ENCODE measurements at regions not wholly inside any gene's neighbourhood (a gene's known extent, or its start where the extent isn't known, plus 50 kb on each side); places are given as distances from the start of the nearest gene placed in this dataset.

GRCh38 chr16:66113223-66113622 is 253.3 kb upstream of the CDH5 start:
- Mint-ChIP-seq H3K4me1 (no peaks in the 10 kb centered on the region), H3K27me3 (peaks cover 5 to 28% of the 10 kb centered on the region in 2 donors), H3K27ac (no peak overlapping the region), H3K36me3 (no peaks in the 10 kb centered on the region), H3K4me3 (no peak overlapping the region), H3K9me3 (peaks cover 0 to 3% (median 0%) of the 10 kb centered on the region in 3 donors)
- WGBS (ENCODE audit: insufficient coverage) = 100% methylated on average over 2 of the region's 2 CpGs
- DNase-seq (no peak), ATAC-seq (replicated peaks in 1 of 4) (no peak)
- H3K27ac ChIP-seq (ENCODE audit: low read length) = no peak overlapping the region
- peaks cover 0 to 7% of the 10 kb centered on the region in 2 experiments for H3K27me3 ChIP-seq (replicated peaks in 1 of 2; ENCODE audit: control insufficient read depth in 2 of 2, extremely low read depth in 1 of 2, insufficient read depth in 2 of 2, low read length in 1 of 2)
- no peaks in the 10 kb centered on the region for H3K36me3 ChIP-seq (ENCODE audit: control insufficient read depth in 2 of 2, extremely low read depth in 1 of 2, insufficient read depth in 1 of 2, low read length in 1 of 2)
- ChIA-PET POLR2A (no interaction called here), CTCF (no interaction called here)
- H3K4me1 ChIP-seq (ENCODE audit: control insufficient read depth in 1 of 2, extremely low read depth in 1 of 2, insufficient read depth in 2 of 2, low read length in 2 of 2) = no peaks in the 10 kb centered on the region
- H3K9me3 ChIP-seq = no peaks in the 10 kb centered on the region
- H3K4me3 ChIP-seq (ENCODE audit: control insufficient read depth in 1 of 2, extremely low read depth in 1 of 2, low read length in 1 of 2) = no peak overlapping the region

GRCh38 chr16:66109677-66110076 is 256.8 kb upstream of the CDH5 start:
- no CpG with 5 or more reads among the region's 1 CpG for WGBS (ENCODE audit: insufficient coverage)
- peaks cover 0 to 3% (median 0%) of the 10 kb centered on the region in 3 donors for H3K9me3 Mint-ChIP-seq
- H3K27ac Mint-ChIP-seq = no peak overlapping the region
- Histone ChIP-seq H3K36me3 (ENCODE audit: control insufficient read depth in 2 of 2, extremely low read depth in 1 of 2, insufficient read depth in 1 of 2, low read length in 1 of 2) (no peaks in the 10 kb centered on the region), H3K27me3 (replicated peaks in 1 of 2; ENCODE audit: control insufficient read depth in 2 of 2, extremely low read depth in 1 of 2, insufficient read depth in 2 of 2, low read length in 1 of 2) (peaks cover 0 to 7% of the 10 kb centered on the region in 2 experiments), H3K27ac (ENCODE audit: low read length) (no peak overlapping the region), H3K9me3 (no peaks in the 10 kb centered on the region), H3K4me3 (ENCODE audit: control insufficient read depth in 1 of 2, extremely low read depth in 1 of 2, low read length in 1 of 2) (no peak overlapping the region), H3K4me1 (ENCODE audit: control insufficient read depth in 1 of 2, extremely low read depth in 1 of 2, insufficient read depth in 2 of 2, low read length in 2 of 2) (no peaks in the 10 kb centered on the region)
- POLR2A ChIA-PET = no interaction called here
- no peaks in the 10 kb centered on the region for H3K4me1 Mint-ChIP-seq
- no peaks in the 10 kb centered on the region for H3K36me3 Mint-ChIP-seq
- H3K4me3 Mint-ChIP-seq = no peak overlapping the region
- ATAC-seq (replicated peaks in 1 of 4) = no peak
- DNase-seq = no peak
- H3K27me3 Mint-ChIP-seq = peaks cover 10 to 21% of the 10 kb centered on the region in 2 donors
- CTCF ChIA-PET = no interaction called here

- no peak overlapping the region for H3K27ac ChIP-seq (ENCODE audit: low read length)
- no peak overlapping the region for H3K4me3 Mint-ChIP-seq
- DNase-seq (no peak), ATAC-seq (replicated peaks in 1 of 4) (no peak)
- H3K4me3 ChIP-seq (ENCODE audit: control insufficient read depth in 1 of 2, extremely low read depth in 1 of 2, low read length in 1 of 2) = no peak overlapping the region
- H3K36me3 ChIP-seq (ENCODE audit: control insufficient read depth in 2 of 2, extremely low read depth in 1 of 2, insufficient read depth in 1 of 2, low read length in 1 of 2) = no peaks in the 10 kb centered on the region
- no peaks in the 10 kb centered on the region for H3K9me3 ChIP-seq
- H3K27ac Mint-ChIP-seq = no peak overlapping the region
- no peaks in the 10 kb centered on the region for H3K4me1 ChIP-seq (ENCODE audit: control insufficient read depth in 1 of 2, extremely low read depth in 1 of 2, insufficient read depth in 2 of 2, low read length in 2 of 2)
- peaks cover 0 to 7% of the 10 kb centered on the region in 2 experiments for H3K27me3 ChIP-seq (replicated peaks in 1 of 2; ENCODE audit: control insufficient read depth in 2 of 2, extremely low read depth in 1 of 2, insufficient read depth in 2 of 2, low read length in 1 of 2)
- WGBS (ENCODE audit: insufficient coverage) = 75% methylated on average over 1 of the region's 1 CpG
- CTCF ChIA-PET = no interaction called here
- H3K9me3 Mint-ChIP-seq = peaks cover 0 to 3% (median 0%) of the 10 kb centered on the region in 3 donors
- peaks cover 9 to 18% of the 10 kb centered on the region in 2 donors for H3K27me3 Mint-ChIP-seq
- H3K36me3 Mint-ChIP-seq = no peaks in the 10 kb centered on the region
- POLR2A ChIA-PET = no interaction called here
- no peaks in the 10 kb centered on the region for H3K4me1 Mint-ChIP-seq
Measured at GRCh38 chr16:66107661-66108060, 258.8 kb upstream of the CDH5 start.

- no peaks in the 10 kb centered on the region for H3K36me3 ChIP-seq (ENCODE audit: control insufficient read depth in 2 of 2, extremely low read depth in 1 of 2, insufficient read depth in 1 of 2, low read length in 1 of 2)
- H3K4me1 Mint-ChIP-seq = no peaks in the 10 kb centered on the region
- ATAC-seq (replicated peaks in 1 of 4) (no peak), DNase-seq (no peak)
- H3K9me3 Mint-ChIP-seq = no peaks in the 10 kb centered on the region
- 76% methylated on average over 4 of the region's 4 CpGs for WGBS (ENCODE audit: insufficient coverage)
- no peak overlapping the region for H3K4me3 Mint-ChIP-seq
- no peak overlapping the region for H3K27ac ChIP-seq (ENCODE audit: low read length)
- CTCF ChIA-PET = no interaction called here
- H3K27me3 ChIP-seq (replicated peaks in 1 of 2; ENCODE audit: control insufficient read depth in 2 of 2, extremely low read depth in 1 of 2, insufficient read depth in 2 of 2, low read length in 1 of 2) = no peaks in the 10 kb centered on the region
- no peak overlapping the region for H3K27ac Mint-ChIP-seq
- peaks cover 11 to 17% of the 10 kb centered on the region in 2 donors for H3K27me3 Mint-ChIP-seq
- POLR2A ChIA-PET = no interaction called here
- H3K36me3 Mint-ChIP-seq = no peaks in the 10 kb centered on the region
- no peak overlapping the region for H3K4me3 ChIP-seq (ENCODE audit: control insufficient read depth in 1 of 2, extremely low read depth in 1 of 2, low read length in 1 of 2)
- no peaks in the 10 kb centered on the region for H3K9me3 ChIP-seq
- no peaks in the 10 kb centered on the region for H3K4me1 ChIP-seq (ENCODE audit: control insufficient read depth in 1 of 2, extremely low read depth in 1 of 2, insufficient read depth in 2 of 2, low read length in 2 of 2)
Measured at GRCh38 chr16:66103211-66103610, 263.3 kb upstream of the CDH5 start.

- CTCF ChIA-PET = no interaction called here
- no peak for ATAC-seq (replicated peaks in 1 of 4)
Measured at GRCh38 chr16:66099306-66099705, 267.2 kb upstream of the CDH5 start.

GRCh38 chr16:66097751-66098150 is 268.7 kb upstream of the CDH5 start:
- POLR2A ChIA-PET = no interaction called here

More at GRCh38 chr16:66099306-66099705, 267.2 kb upstream of the CDH5 start:
- Histone ChIP-seq H3K4me3 (ENCODE audit: control insufficient read depth in 1 of 2, extremely low read depth in 1 of 2, low read length in 1 of 2) (no peak overlapping the region), H3K27ac (ENCODE audit: low read length) (no peak overlapping the region), H3K4me1 (ENCODE audit: control insufficient read depth in 1 of 2, extremely low read depth in 1 of 2, insufficient read depth in 2 of 2, low read length in 2 of 2) (no peaks in the 10 kb centered on the region), H3K27me3 (replicated peaks in 1 of 2; ENCODE audit: control insufficient read depth in 2 of 2, extremely low read depth in 1 of 2, insufficient read depth in 2 of 2, low read length in 1 of 2) (peaks cover 0 to 3% of the 10 kb centered on the region in 2 experiments), H3K9me3 (no peaks in the 10 kb centered on the region), H3K36me3 (ENCODE audit: control insufficient read depth in 2 of 2, extremely low read depth in 1 of 2, insufficient read depth in 1 of 2, low read length in 1 of 2) (no peaks in the 10 kb centered on the region)
- no peaks in the 10 kb centered on the region for H3K9me3 Mint-ChIP-seq
- POLR2A ChIA-PET = interaction anchor here in 1 of 2 donors (0.6 kb wide), 1 partner anchor 151 kb away, joined by 3 read pairs; no protein-coding TSS in a partner anchor
- no peak overlapping the region for H3K4me3 Mint-ChIP-seq
- H3K27me3 Mint-ChIP-seq = peaks cover 10 to 26% of the 10 kb centered on the region in 2 donors
- H3K4me1 Mint-ChIP-seq = no peaks in the 10 kb centered on the region
- DNase-seq = no peak
- 70% methylated on average over 3 of the region's 4 CpGs for WGBS (ENCODE audit: insufficient coverage)
- no peaks in the 10 kb centered on the region for H3K36me3 Mint-ChIP-seq
- H3K27ac Mint-ChIP-seq = no peak overlapping the region

GRCh38 chr16:66095676-66096075 is 270.8 kb upstream of the CDH5 start:
- Mint-ChIP-seq H3K4me1 (no peaks in the 10 kb centered on the region), H3K4me3 (no peak overlapping the region), H3K27me3 (peaks cover 11 to 26% of the 10 kb centered on the region in 2 donors), H3K36me3 (no peaks in the 10 kb centered on the region), H3K27ac (no peak overlapping the region), H3K9me3 (no peaks in the 10 kb centered on the region)
- H3K27ac ChIP-seq (ENCODE audit: low read length) = no peak overlapping the region
- no peaks in the 10 kb centered on the region for H3K9me3 ChIP-seq
- H3K4me3 ChIP-seq (ENCODE audit: control insufficient read depth in 1 of 2, extremely low read depth in 1 of 2, low read length in 1 of 2) = no peak overlapping the region
- DNase-seq (no peak), ATAC-seq (replicated peaks in 1 of 4) (no peak)
- ChIA-PET CTCF (no interaction called here), POLR2A (no interaction called here)
- peaks cover 0 to 3% of the 10 kb centered on the region in 2 experiments for H3K27me3 ChIP-seq (replicated peaks in 1 of 2; ENCODE audit: control insufficient read depth in 2 of 2, extremely low read depth in 1 of 2, insufficient read depth in 2 of 2, low read length in 1 of 2)
- no peaks in the 10 kb centered on the region for H3K36me3 ChIP-seq (ENCODE audit: control insufficient read depth in 2 of 2, extremely low read depth in 1 of 2, insufficient read depth in 1 of 2, low read length in 1 of 2)
- H3K4me1 ChIP-seq (ENCODE audit: control insufficient read depth in 1 of 2, extremely low read depth in 1 of 2, insufficient read depth in 2 of 2, low read length in 2 of 2) = no peaks in the 10 kb centered on the region

More at GRCh38 chr16:66097751-66098150, 268.7 kb upstream of the CDH5 start:
- Histone ChIP-seq H3K27ac (ENCODE audit: low read length) (no peak overlapping the region), H3K4me1 (ENCODE audit: control insufficient read depth in 1 of 2, extremely low read depth in 1 of 2, insufficient read depth in 2 of 2, low read length in 2 of 2) (no peaks in the 10 kb centered on the region), H3K36me3 (ENCODE audit: control insufficient read depth in 2 of 2, extremely low read depth in 1 of 2, insufficient read depth in 1 of 2, low read length in 1 of 2) (no peaks in the 10 kb centered on the region), H3K9me3 (no peaks in the 10 kb centered on the region), H3K27me3 (replicated peaks in 1 of 2; ENCODE audit: control insufficient read depth in 2 of 2, extremely low read depth in 1 of 2, insufficient read depth in 2 of 2, low read length in 1 of 2) (peaks cover 0 to 3% of the 10 kb centered on the region in 2 experiments), H3K4me3 (ENCODE audit: control insufficient read depth in 1 of 2, extremely low read depth in 1 of 2, low read length in 1 of 2) (no peak overlapping the region)
- DNase-seq (no peak), ATAC-seq (replicated peaks in 1 of 4) (no peak)
- CTCF ChIA-PET = no interaction called here
- Mint-ChIP-seq H3K36me3 (no peaks in the 10 kb centered on the region), H3K9me3 (no peaks in the 10 kb centered on the region), H3K4me1 (no peaks in the 10 kb centered on the region), H3K27me3 (peaks cover 10 to 26% of the 10 kb centered on the region in 2 donors), H3K4me3 (no peak overlapping the region), H3K27ac (no peak overlapping the region)
- whole genome bisulfite sequencing (ENCODE audit: insufficient coverage) = 88% methylated on average over 4 of the region's 6 CpGs

Measured in T-cell (primary cell).